DND-41 (cell line): ENCODE measurements at regions not wholly inside any gene's neighbourhood (a gene's known extent, or its start where the extent isn't known, plus 50 kb on each side); places are given as distances from the start of the nearest gene placed in this dataset.

ENCODE experiments used
- EZH2 ChIP-seq: IDR thresholded peaks from 3 replicates; pipeline ENCODE4 v1.6.1; 2012; ENCODE audit warnings: borderline replicate concordance, low read depth, mild to moderate bottlenecking, moderate library complexity, low read length, inconsistent platforms; ENCODE audit not compliant: severe bottlenecking
- TF ChIP-seq, protein P1 (sequence below): IDR thresholded peaks from 2 replicates; pipeline ENCODE4 v1.5.1; 2012; ENCODE audit warnings: borderline replicate concordance, low read length, moderate library complexity, mild to moderate bottlenecking; ENCODE audit not compliant: poor library complexity, severe bottlenecking; ENCODE audit errors: extremely low read depth

DNA sequence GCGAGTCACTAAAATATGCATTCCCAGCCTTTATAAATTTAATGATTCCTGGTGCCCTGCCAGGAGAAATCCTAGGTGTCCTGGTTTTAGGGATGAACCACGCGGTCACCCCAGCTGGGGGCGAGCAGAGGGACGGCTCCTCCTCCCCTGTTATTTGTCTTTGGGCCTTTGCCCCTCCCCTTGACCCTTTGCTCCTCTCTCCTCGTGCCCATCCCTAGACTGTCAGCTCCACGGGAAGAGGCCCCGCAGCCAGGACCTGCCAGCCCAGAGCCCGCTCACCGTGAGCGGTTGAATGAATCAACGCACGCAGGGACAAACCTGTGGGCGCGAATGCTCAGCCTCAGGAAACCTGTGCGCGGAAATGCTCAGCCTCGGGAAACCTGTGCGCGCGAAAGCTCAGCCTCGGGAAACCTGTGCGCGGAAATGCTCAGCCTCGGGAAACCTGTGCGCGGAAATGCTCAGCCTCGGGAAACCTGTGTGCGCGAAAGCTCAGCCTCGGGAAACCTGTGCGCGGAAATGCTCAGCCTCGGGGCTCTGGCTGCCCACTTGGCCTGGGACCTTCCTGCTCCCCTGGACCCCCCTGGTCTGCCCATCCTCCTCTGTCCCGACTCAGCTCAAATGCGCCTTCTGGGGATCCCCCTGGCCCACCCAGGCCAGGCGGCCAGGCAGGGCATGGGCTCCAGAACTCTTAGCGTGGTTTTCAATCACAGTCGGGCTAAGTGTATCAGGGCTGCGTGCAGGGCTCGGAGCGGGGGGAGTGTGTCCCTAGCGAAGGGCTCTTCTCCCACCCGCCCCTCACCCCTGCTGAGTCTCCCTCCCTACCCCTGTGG, 140.5 kb upstream of the COL5A1 start:
- TF ChIP-seq, protein P1, sequence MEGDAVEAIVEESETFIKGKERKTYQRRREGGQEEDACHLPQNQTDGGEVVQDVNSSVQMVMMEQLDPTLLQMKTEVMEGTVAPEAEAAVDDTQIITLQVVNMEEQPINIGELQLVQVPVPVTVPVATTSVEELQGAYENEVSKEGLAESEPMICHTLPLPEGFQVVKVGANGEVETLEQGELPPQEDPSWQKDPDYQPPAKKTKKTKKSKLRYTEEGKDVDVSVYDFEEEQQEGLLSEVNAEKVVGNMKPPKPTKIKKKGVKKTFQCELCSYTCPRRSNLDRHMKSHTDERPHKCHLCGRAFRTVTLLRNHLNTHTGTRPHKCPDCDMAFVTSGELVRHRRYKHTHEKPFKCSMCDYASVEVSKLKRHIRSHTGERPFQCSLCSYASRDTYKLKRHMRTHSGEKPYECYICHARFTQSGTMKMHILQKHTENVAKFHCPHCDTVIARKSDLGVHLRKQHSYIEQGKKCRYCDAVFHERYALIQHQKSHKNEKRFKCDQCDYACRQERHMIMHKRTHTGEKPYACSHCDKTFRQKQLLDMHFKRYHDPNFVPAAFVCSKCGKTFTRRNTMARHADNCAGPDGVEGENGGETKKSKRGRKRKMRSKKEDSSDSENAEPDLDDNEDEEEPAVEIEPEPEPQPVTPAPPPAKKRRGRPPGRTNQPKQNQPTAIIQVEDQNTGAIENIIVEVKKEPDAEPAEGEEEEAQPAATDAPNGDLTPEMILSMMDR: no peak
- no peak for TF ChIP-seq EZH2
